Muscle of leg (tissue), 3 donors: ENCODE measurements at regions not wholly inside any gene's neighbourhood (a gene's known extent, or its start where the extent isn't known, plus 50 kb on each side); places are given as distances from the start of the nearest gene placed in this dataset.
A peak's percentile ranks its signal among the peaks of the same experiment; 100 is the strongest.

Experiments
- DNase-seq: peaks from one replicate; pipeline ENCODE4 v3.0.0; 2013
- H3K27ac ChIP-seq: one replicate; pipeline ENCODE4 v1.5.1; 2013; ENCODE audit warnings: mild to moderate bottlenecking, low read length, control low read depth
- H3K27me3 ChIP-seq: one replicate; pipeline ENCODE4 v1.6.1; 2013; ENCODE audit warnings: low read length; ENCODE audit not compliant: control insufficient read depth, insufficient read depth
- H3K36me3 ChIP-seq: one replicate; pipeline ENCODE4 v1.6.1; 2013; ENCODE audit warnings: low read length; ENCODE audit not compliant: control insufficient read depth, insufficient read depth
- H3K4me1 ChIP-seq: one replicate; pipeline ENCODE4 v1.6.1; 2013; ENCODE audit warnings: low read length; ENCODE audit not compliant: control insufficient read depth, insufficient read depth
- H3K4me3 ChIP-seq: one replicate; pipeline ENCODE4 v1.5.1; 2013; ENCODE audit warnings: low read length, control low read depth
- H3K9me3 ChIP-seq: replicated peaks from 2 replicates; pipeline ENCODE4 v1.6.1; 2013; ENCODE audit warnings: low read depth, low read length; ENCODE audit not compliant: control insufficient read depth
- WGBS: methylation state at CpG from one replicate; pipeline ENCODE4 v1.1.5; 2013; ENCODE audit warnings: missing lambda C conversion rate; ENCODE audit not compliant: insufficient coverage; 5-methylcytosine and 5-hydroxymethylcytosine counted together

DNA sequence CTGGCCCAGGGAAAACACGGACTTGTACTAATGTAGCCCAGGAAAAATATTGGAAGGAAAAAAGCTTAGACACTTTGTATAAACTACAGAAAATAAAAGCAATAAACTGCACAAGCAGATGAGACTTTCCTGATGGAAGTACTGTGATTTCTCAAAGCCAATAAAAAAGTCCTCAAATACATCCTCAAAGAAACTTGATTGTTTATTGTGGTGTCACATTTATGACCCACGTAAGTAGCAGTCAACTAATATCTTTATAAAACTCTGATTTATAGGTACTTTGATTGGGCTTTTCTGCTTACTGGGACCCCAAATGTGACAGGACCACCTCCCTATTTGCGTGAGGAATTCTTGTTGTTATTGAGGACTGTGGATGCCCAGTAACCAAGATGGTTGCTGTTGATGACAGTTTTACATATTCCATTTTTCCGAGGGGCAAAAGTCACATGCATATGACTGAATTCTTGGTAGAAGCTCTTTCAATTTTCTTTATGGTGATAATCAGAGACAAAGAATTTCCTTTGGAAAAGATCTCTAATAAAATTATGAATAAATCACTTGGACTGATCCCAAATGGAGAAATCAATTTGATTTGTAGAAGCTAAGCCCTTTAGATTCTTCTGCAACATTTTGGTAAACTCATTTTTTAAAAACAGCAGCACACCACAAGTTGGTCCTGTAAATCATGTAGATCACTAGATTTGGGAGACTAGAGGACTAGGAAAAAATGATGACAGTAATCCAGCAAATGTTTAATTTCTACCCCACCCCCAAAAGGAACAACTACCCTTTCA, 159.0 kb upstream of the TSC22D2 start:
- no CpG with 5 or more reads among the region's 4 CpGs for WGBS
- Histone ChIP-seq H3K9me3 (no peaks in the 10 kb centered on the region), H3K27me3 (no peaks in the 10 kb centered on the region), H3K27ac (peak overlapping the region; percentile 49), H3K4me1 (peaks cover 24% of the 10 kb centered on the region), H3K4me3 (no peak overlapping the region), H3K36me3 (no peaks in the 10 kb centered on the region)
- DNase-seq: peak; percentile 42

GRCh38 chr3:150248116-150248887, 159.8 kb upstream of the TSC22D2 start:
- peak overlapping the region; percentile 49 for H3K27ac ChIP-seq

DNA sequence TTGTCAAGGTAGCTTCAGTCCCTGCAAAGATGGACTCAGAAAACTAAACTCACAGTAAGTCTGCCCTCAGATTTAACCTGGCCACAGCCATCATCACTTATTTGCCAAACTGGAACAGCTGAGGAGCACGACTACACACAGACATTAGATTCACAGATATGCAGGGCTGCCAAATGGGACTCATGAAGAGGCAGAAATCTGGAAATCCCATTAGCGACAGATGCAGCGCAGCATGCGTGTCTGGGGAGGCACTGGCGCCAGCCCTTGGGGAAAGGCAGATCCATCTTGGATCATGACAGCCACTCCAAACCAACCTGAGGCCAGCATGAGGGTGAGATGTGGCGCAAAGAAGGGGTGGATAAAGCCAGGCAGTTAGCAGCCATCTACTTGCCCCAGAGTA, 160.7 kb upstream of the TSC22D2 start:
- no peak overlapping the region for H3K27ac ChIP-seq
- H3K9me3 ChIP-seq: no peaks in the 10 kb centered on the region
- H3K27me3 ChIP-seq: no peaks in the 10 kb centered on the region
- H3K36me3 ChIP-seq: no peaks in the 10 kb centered on the region
- H3K4me1 ChIP-seq: peaks cover 24% of the 10 kb centered on the region
- peak; percentile 76 for DNase-seq
- H3K4me3 ChIP-seq: no peak overlapping the region
- WGBS: 49% methylated on average over 4 of the region's 6 CpGs

More at GRCh38 chr3:150248116-150248887, 159.8 kb upstream of the TSC22D2 start:
- DNase-seq: peak; percentile 54
- Histone ChIP-seq H3K9me3 (no peaks in the 10 kb centered on the region), H3K4me1 (peaks cover 24% of the 10 kb centered on the region), H3K4me3 (no peak overlapping the region), H3K36me3 (no peaks in the 10 kb centered on the region), H3K27me3 (no peaks in the 10 kb centered on the region)
- 20% methylated on average over 1 of the region's 5 CpGs for WGBS

GRCh38 chr3:150243466-150243865, 164.6 kb upstream of the TSC22D2 start:
- Histone ChIP-seq H3K4me3 (no peak overlapping the region), H3K27ac (no peak overlapping the region), H3K4me1 (peaks cover 10% of the 10 kb centered on the region), H3K9me3 (no peaks in the 10 kb centered on the region), H3K36me3 (no peaks in the 10 kb centered on the region), H3K27me3 (no peaks in the 10 kb centered on the region)
- DNase-seq: no peak
- 94% methylated on average over 2 of the region's 3 CpGs for WGBS

DNA sequence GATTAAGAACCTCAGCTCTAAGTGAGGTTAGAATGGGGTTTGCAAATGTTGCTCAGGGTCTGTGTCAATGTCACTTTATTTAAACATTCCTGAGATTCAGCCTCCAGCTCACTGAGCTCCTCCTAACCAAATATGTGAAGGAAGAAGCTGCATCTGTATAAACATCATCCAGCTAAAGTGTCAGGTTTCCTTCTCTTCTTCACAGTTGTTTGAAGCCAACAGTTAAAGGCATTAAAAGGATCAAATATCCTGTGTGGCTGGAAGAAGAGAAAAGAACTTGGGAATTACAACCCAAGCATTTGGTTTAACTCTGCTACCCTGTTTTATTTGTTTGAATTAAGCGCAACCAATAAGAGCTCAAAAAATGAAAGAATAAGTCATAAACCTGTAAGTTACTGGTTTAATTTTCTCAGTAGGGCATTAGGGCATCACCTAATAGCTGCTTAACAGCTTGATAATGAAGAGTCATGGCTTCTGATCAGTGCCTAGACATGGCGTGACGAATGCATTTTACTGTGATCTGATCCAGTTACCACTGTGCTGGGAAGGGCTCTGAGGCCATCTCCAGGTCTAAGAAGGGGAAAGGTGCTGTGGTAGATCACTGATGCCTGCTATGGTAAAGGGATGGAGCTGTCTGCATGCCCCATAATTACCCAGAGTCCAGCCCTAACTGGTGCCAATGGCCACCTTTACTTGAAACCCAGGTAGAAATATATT, 165.7 kb upstream of the TSC22D2 start:
- peak; percentile 66 for DNase-seq
- no peaks in the 10 kb centered on the region for H3K9me3 ChIP-seq
- no peak overlapping the region for H3K4me3 ChIP-seq
- H3K27ac ChIP-seq: no peak overlapping the region
- H3K4me1 ChIP-seq: peaks cover 19% of the 10 kb centered on the region
- no peaks in the 10 kb centered on the region for H3K36me3 ChIP-seq
- no peaks in the 10 kb centered on the region for H3K27me3 ChIP-seq
- WGBS: 67% methylated on average over 2 of the region's 3 CpGs

- H3K27me3 ChIP-seq: no peaks in the 10 kb centered on the region
- no peaks in the 10 kb centered on the region for H3K36me3 ChIP-seq
- WGBS: no CpG with 5 or more reads among the region's 2 CpGs
- no peak for DNase-seq
- no peak overlapping the region for H3K4me3 ChIP-seq
- peaks cover 20% of the 10 kb centered on the region for H3K4me1 ChIP-seq
- no peak overlapping the region for H3K27ac ChIP-seq
- no peaks in the 10 kb centered on the region for H3K9me3 ChIP-seq
These were observed 167.2 kb upstream of the TSC22D2 start for GRCh38 chr3:150240891-150241290.

GRCh38 chr3:150239766-150240165, 168.3 kb upstream of the TSC22D2 start:
- WGBS: no CpG with 5 or more reads among the region's 1 CpG
- Histone ChIP-seq H3K27ac (no peak overlapping the region), H3K27me3 (no peaks in the 10 kb centered on the region), H3K4me3 (no peak overlapping the region), H3K4me1 (peaks cover 21% of the 10 kb centered on the region), H3K36me3 (no peaks in the 10 kb centered on the region), H3K9me3 (no peaks in the 10 kb centered on the region)
- DNase-seq: no peak

- H3K9me3 ChIP-seq: no peaks in the 10 kb centered on the region
- no peaks in the 10 kb centered on the region for H3K27me3 ChIP-seq
- H3K4me1 ChIP-seq: peaks cover 21% of the 10 kb centered on the region
- H3K4me3 ChIP-seq: no peak overlapping the region
- DNase-seq: peak; percentile 33
- no peaks in the 10 kb centered on the region for H3K36me3 ChIP-seq
- 86% methylated on average over 2 of the region's 5 CpGs for WGBS
- no peak overlapping the region for H3K27ac ChIP-seq
These were observed 169.0 kb upstream of the TSC22D2 start for GRCh38 chr3:150238995-150239619.

DNA sequence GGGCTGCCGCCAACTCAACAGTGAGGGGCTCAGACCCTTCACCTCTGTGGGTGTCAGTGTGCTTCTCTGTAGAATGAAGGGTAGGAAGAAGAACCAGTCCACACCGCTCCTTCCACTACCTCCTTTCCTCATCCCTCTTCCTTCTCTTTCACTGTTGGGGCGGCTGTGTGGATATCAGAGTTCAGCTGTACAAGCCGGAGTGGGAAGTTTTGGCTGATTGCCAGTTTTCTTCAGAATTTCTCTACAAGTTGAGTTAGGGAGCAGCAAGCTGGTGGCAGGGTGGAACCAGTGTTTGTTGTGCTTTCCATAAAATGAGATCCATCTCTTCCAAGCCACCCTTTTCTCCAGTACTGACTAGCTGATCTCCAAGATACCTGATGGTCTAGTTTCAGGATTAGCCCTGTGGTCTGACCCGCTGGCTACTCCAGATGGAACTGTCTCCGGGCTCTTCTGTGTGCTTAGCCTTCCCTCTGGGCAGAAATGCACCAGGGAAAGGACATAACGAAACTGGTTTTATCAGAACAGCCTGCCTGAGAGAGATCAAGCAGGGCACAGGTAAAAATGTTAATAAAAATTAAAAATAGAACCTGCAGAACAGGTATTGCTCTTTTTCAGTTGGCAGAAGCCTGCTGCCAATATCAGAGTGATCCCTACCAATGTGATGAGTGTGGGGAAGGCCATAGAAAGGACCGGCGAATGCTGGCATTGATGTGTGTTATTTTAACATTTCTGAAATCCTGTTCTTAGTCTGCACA, 169.9 kb upstream of the TSC22D2 start:
- H3K36me3 ChIP-seq: no peaks in the 10 kb centered on the region
- peaks cover 21% of the 10 kb centered on the region for H3K4me1 ChIP-seq
- no peak overlapping the region for H3K27ac ChIP-seq
- 100% methylated on average over 2 of the region's 9 CpGs for WGBS
- no peaks in the 10 kb centered on the region for H3K27me3 ChIP-seq
- no peak overlapping the region for H3K4me3 ChIP-seq
- peak; percentile 60 for DNase-seq
- no peaks in the 10 kb centered on the region for H3K9me3 ChIP-seq
